ENCODE measurements at regions not wholly inside any gene's neighbourhood (a gene's known extent, or its start where the extent isn't known, plus 50 kb on each side); places are given as distances from the start of the nearest gene placed in this dataset.

GRCh38 chr2:48229063-48229462, 85.4 kb upstream of the FOXN2 start:
- CTCF ChIA-PET = no interaction called here

More at GRCh38 chr2:48229063-48229462, 85.4 kb upstream of the FOXN2 start:
- Histone ChIP-seq H3K9ac (ENCODE audit: low read length) (no peak overlapping the region), H3K4me3 (replicated peaks in 1 of 2; ENCODE audit: low read depth in 1 of 2, low read length in 2 of 2) (no peak overlapping the region), H3K27ac (ENCODE audit: low read depth, low read length) (no peak overlapping the region), H3K4me1 (ENCODE audit: control insufficient read depth in 1 of 2, insufficient read depth in 2 of 2, low read length in 2 of 2) (no peaks in the 10 kb centered on the region), H3K9me3 (ENCODE audit: control insufficient read depth in 1 of 2, insufficient read depth in 1 of 2, low read depth in 1 of 2, low read length in 2 of 2) (no peaks in the 10 kb centered on the region), H2AFZ (ENCODE audit: low read depth, low read length, poor library complexity, severe bottlenecking) (no peak overlapping the region), H3K79me2 (ENCODE audit: insufficient read depth, low read length) (no peaks in the 10 kb centered on the region), H4K20me1 (ENCODE audit: insufficient read depth) (no peaks in the 10 kb centered on the region), H3K4me2 (ENCODE audit: low read length) (no peak overlapping the region), H3K9me2 (ENCODE audit: insufficient read depth) (no peaks in the 10 kb centered on the region), H3K27me3 (ENCODE audit: insufficient read depth, low read length) (no peaks in the 10 kb centered on the region), H3K36me3 (ENCODE audit: control insufficient read depth in 1 of 2, insufficient read depth in 2 of 2, low read length in 2 of 2) (no peaks in the 10 kb centered on the region)
- POLR2A ChIA-PET = no interaction called here
- DNase-seq (ENCODE audit: low read depth, low spot score) (no peak), ATAC-seq (no peak)
- TF ChIP-seq ELF1 (IDR thresholded peaks at IDR 0.05; ENCODE audit: borderline replicate concordance, low read depth) (no peak), CBX3 (IDR thresholded peaks at IDR 0.05; ENCODE audit: low read depth) (no peak), REST (IDR thresholded peaks at IDR 0.05; ENCODE audit: low read depth) (no peak), ZFX (IDR thresholded peaks at IDR 0.05) (no peak), ZNF274 (IDR thresholded peaks at IDR 0.05; ENCODE audit: low read depth, low read length) (no peak), SIN3A (IDR thresholded peaks at IDR 0.05; ENCODE audit: low read depth) (no peak), EZH2 (IDR thresholded peaks at IDR 0.05) (no peak), MAX (IDR thresholded peaks at IDR 0.05) (no peak), ZBTB33 (IDR thresholded peaks at IDR 0.05; ENCODE audit: extremely low read depth, insufficient replicate concordance, low read length) (no peak), EZH2phosphoT487 (IDR thresholded peaks at IDR 0.05; ENCODE audit: borderline replicate concordance) (no peak), EGR1 (IDR thresholded peaks at IDR 0.05; ENCODE audit: low read depth) (no peak), YY1 (IDR thresholded peaks at IDR 0.05; ENCODE audit: extremely low read depth, insufficient replicate concordance, low read depth, low read length) (no peak), POLR2AphosphoS5 (IDR thresholded peaks at IDR 0.05; ENCODE audit: low read depth, low read length) (no peak), SP1 (IDR thresholded peaks at IDR 0.05; ENCODE audit: low read depth) (no peak), FOSL1 (IDR thresholded peaks at IDR 0.05; ENCODE audit: low read depth) (no peak), POLR2A (IDR thresholded peaks at IDR 0.05; ENCODE audit: borderline replicate concordance, extremely low read depth, insufficient read depth, insufficient read length) (no peak), SRF (IDR thresholded peaks at IDR 0.05; ENCODE audit: low read depth) (no peak), CTCF (IDR thresholded peaks at IDR 0.05 in 2 of 3, conservative IDR thresholded peaks at IDR 0.05 in 1 of 3; ENCODE audit: borderline replicate concordance in 1 of 3, insufficient read depth in 1 of 3, low read depth in 2 of 3, low read length in 2 of 3) (no peak), JUND (IDR thresholded peaks at IDR 0.05) (no peak)
- BruUV-seq (replicated peaks) = no TSS peak
- RAD21 ChIA-PET (ENCODE audit: low non-redundant PET in 1 of 2, low total read pairs in 2 of 2, uncharacterized antibody in 2 of 2, unreplicated experiment in 2 of 2) = no interaction called here
- intact Hi-C loops (cut with micrococcal nuclease) = no loop called here
